SKM-1 (cell line): ENCODE measurements at regions not wholly inside any gene's neighbourhood (a gene's known extent, or its start where the extent isn't known, plus 50 kb on each side); places are given as distances from the start of the nearest gene placed in this dataset.
A peak's percentile ranks its signal among the peaks of the same experiment; 100 is the strongest.
"Not testable (repeated sequence)": the region's sequence is repeated elsewhere in the genome, so short reads cannot be mapped to it uniquely, and the experiment has no call there.

ENCODE experiments used
- DNase-seq: peaks from one replicate; lab custom pipeline; 2025; ENCODE audit not compliant: unreplicated experiment; lab: John Stamatoyannopoulos, UW

GRCh38 chr10:63836666-63837442 is 315.7 kb downstream of the REEP3 start:
- DNase-seq = no peak

GRCh38 chr10:63841761-63842160 is 320.6 kb downstream of the REEP3 start:
- no peak for DNase-seq

- no peak for DNase-seq
Measured at GRCh38 chr10:63843107-63843506, 321.9 kb downstream of the REEP3 start.

- not testable (repeated sequence) for DNase-seq
Measured at GRCh38 chr10:63848871-63849270, 327.7 kb downstream of the REEP3 start.

- DNase-seq = no peak
Measured at GRCh38 chr10:63862860-63863259, 341.7 kb downstream of the REEP3 start.

- no peak for DNase-seq
Measured at GRCh38 chr10:63865210-63865609, 344.0 kb downstream of the REEP3 start.

GRCh38 chr10:63866075-63866746 is 345.0 kb downstream of the REEP3 start:
- peak; percentile 28 for DNase-seq

GRCh38 chr10:63866747-63867140 is 345.5 kb downstream of the REEP3 start:
- DNase-seq = peak; percentile 5

- DNase-seq = no peak
Measured at GRCh38 chr10:63878428-63878827, 357.2 kb downstream of the REEP3 start.

GRCh38 chr10:63883861-63884260 is 362.7 kb downstream of the REEP3 start:
- DNase-seq = no peak

GRCh38 chr10:63884426-63884825 is 363.2 kb downstream of the REEP3 start:
- no peak for DNase-seq

GRCh38 chr10:63885156-63885555 is 364.0 kb downstream of the REEP3 start:
- no peak for DNase-seq

GRCh38 chr10:63886281-63887022 is 365.3 kb downstream of the REEP3 start:
- DNase-seq = no peak

GRCh38 chr10:63887023-63887589 is 365.9 kb downstream of the REEP3 start:
- DNase-seq = no peak

GRCh38 chr10:63887600-63888370 is 366.6 kb downstream of the REEP3 start:
- DNase-seq = no peak

GRCh38 chr10:63889803-63890202 is 368.6 kb downstream of the REEP3 start:
- DNase-seq = no peak

- no peak for DNase-seq
Measured at GRCh38 chr10:63896992-63897391, 375.8 kb downstream of the REEP3 start.

GRCh38 chr10:63899673-63900300 is 378.6 kb downstream of the REEP3 start:
- DNase-seq = no peak

- DNase-seq = no peak
Measured at GRCh38 chr10:63901228-63901627, 380.0 kb downstream of the REEP3 start.

GRCh38 chr10:63901881-63902280 is 380.7 kb downstream of the REEP3 start:
- DNase-seq = no peak
